GM19395 (cell line): ENCODE measurements at regions not wholly inside any gene's neighbourhood (a gene's known extent, or its start where the extent isn't known, plus 50 kb on each side); places are given as distances from the start of the nearest gene placed in this dataset.

Experiments
- ATAC-seq: cut with Tn5 transposase; IDR thresholded peaks from one replicate; pipeline ENCODE4 v1.9.1; 2021; ENCODE audit warnings: mild to moderate bottlenecking, moderate library complexity; ENCODE audit not compliant: unreplicated experiment

- ATAC-seq: no peak
Observed at GRCh38 chr6:95071464-95071863, 505.9 kb upstream of the MANEA start.

GRCh38 chr6:95078457-95078856, 498.9 kb upstream of the MANEA start:
- ATAC-seq: no peak

- no peak for ATAC-seq
Observed at GRCh38 chr6:95081231-95081630, 496.1 kb upstream of the MANEA start.

- ATAC-seq: no peak
Observed at GRCh38 chr6:95081949-95082348, 495.4 kb upstream of the MANEA start.

GRCh38 chr6:95083506-95083905, 493.8 kb upstream of the MANEA start:
- ATAC-seq: no peak

- ATAC-seq: no peak
Observed at GRCh38 chr6:95084867-95085266, 492.5 kb upstream of the MANEA start.

- ATAC-seq: no peak
Observed at GRCh38 chr6:95087394-95088097, 489.8 kb upstream of the MANEA start.

- peak; percentile 86 for ATAC-seq
Observed at GRCh38 chr6:95091823-95092436, 485.4 kb upstream of the MANEA start.

- ATAC-seq: no peak
Observed at GRCh38 chr6:95093154-95093553, 484.2 kb upstream of the MANEA start.

GRCh38 chr6:95094751-95095663, 482.3 kb upstream of the MANEA start:
- ATAC-seq: no peak

GRCh38 chr6:95095855-95096254, 481.5 kb upstream of the MANEA start:
- no peak for ATAC-seq

- no peak for ATAC-seq
Observed at GRCh38 chr6:95099410-95099809, 477.9 kb upstream of the MANEA start.

- no peak for ATAC-seq
Observed at GRCh38 chr6:95109212-95109611, 468.1 kb upstream of the MANEA start.

GRCh38 chr6:95110767-95111166, 466.6 kb upstream of the MANEA start:
- no peak for ATAC-seq

- no peak for ATAC-seq
Observed at GRCh38 chr6:95117236-95117635, 460.1 kb upstream of the MANEA start.

- ATAC-seq: no peak
Observed at GRCh38 chr6:95119927-95120326, 457.4 kb upstream of the MANEA start.

GRCh38 chr6:95120984-95121383, 456.4 kb upstream of the MANEA start:
- ATAC-seq: no peak

- ATAC-seq: no peak
Observed at GRCh38 chr6:95127261-95127660, 450.1 kb upstream of the MANEA start.

GRCh38 chr6:95128439-95128838, 448.9 kb upstream of the MANEA start:
- no peak for ATAC-seq

GRCh38 chr6:95128947-95129346, 448.4 kb upstream of the MANEA start:
- ATAC-seq: no peak

GRCh38 chr6:95133578-95133977, 443.8 kb upstream of the MANEA start:
- no peak for ATAC-seq

GRCh38 chr6:95135182-95135581, 442.2 kb upstream of the MANEA start:
- no peak for ATAC-seq
